ENCODE measurements at regions not wholly inside any gene's neighbourhood (a gene's known extent, or its start where the extent isn't known, plus 50 kb on each side); places are given as distances from the start of the nearest gene placed in this dataset.

- no peak for TF ChIP-seq POLR2AphosphoS5 (IDR thresholded peaks at IDR 0.05)
- no peak for TF ChIP-seq EP300 (IDR thresholded peaks at IDR 0.05)
- TF ChIP-seq POLR2A (IDR thresholded peaks at IDR 0.05), result no peak
Observed at GRCh38 chr2:65626831-65627230, 194.4 kb upstream of the SPRED2 start.

Measured in gastroesophageal sphincter (tissue), 2 donors.